Sigmoid colon (tissue), 4 donors: ENCODE measurements at regions not wholly inside any gene's neighbourhood (a gene's known extent, or its start where the extent isn't known, plus 50 kb on each side); places are given as distances from the start of the nearest gene placed in this dataset.

Experiments
- EP300 ChIP-seq, 4 donors: sonication (generic); formaldehyde crosslinking; IDR thresholded peaks; one replicate each; pipeline ENCODE4 v1.6.1; 2017; ENCODE audit warnings: antibody characterized with exemption in 4 of 4
- POLR2A ChIP-seq, 2 donors: fragments of 450-650 bp; IDR thresholded peaks; one replicate each; pipeline ENCODE4 v1.6.1; 2016; ENCODE audit warnings: antibody characterized with exemption in 2 of 2, mild to moderate bottlenecking in 2 of 2, moderate library complexity in 2 of 2
- TF ChIP-seq, protein P1 (sequence below), 4 experiments: fragments of 450-650 bp in 3 of 4; fragments of 200-600 bp in 1 of 4; IDR thresholded peaks; one replicate each; pipeline ENCODE4 v1.5.1; 2016 to 2019; ENCODE audit warnings: antibody characterized with exemption in 4 of 4, mild to moderate bottlenecking in 3 of 4, moderate library complexity in 2 of 4

DNA sequence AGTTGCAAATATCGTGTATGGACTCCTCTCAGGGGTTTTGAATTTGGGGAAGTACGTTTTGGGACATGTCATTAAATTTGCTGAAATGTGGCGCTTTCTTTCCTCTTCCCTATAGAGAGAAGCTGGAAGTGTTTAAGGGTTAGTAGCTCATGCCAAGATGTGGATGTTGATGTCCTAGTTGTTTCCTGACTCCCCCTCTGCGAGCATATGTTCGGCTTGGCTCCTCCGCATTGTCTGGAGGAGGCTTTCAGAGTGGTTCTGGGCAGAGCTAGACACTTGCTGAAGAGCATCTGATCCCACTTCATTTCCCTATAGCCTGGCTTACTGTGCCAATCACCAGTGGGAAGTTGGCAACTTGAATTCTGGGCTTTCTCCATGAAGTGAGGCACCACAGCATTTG, 347.4 kb upstream of the B3GALT2 start:
- TF ChIP-seq, protein P1, sequence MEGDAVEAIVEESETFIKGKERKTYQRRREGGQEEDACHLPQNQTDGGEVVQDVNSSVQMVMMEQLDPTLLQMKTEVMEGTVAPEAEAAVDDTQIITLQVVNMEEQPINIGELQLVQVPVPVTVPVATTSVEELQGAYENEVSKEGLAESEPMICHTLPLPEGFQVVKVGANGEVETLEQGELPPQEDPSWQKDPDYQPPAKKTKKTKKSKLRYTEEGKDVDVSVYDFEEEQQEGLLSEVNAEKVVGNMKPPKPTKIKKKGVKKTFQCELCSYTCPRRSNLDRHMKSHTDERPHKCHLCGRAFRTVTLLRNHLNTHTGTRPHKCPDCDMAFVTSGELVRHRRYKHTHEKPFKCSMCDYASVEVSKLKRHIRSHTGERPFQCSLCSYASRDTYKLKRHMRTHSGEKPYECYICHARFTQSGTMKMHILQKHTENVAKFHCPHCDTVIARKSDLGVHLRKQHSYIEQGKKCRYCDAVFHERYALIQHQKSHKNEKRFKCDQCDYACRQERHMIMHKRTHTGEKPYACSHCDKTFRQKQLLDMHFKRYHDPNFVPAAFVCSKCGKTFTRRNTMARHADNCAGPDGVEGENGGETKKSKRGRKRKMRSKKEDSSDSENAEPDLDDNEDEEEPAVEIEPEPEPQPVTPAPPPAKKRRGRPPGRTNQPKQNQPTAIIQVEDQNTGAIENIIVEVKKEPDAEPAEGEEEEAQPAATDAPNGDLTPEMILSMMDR (IDR thresholded peaks at IDR 0.05) = no peak
- TF ChIP-seq EP300 (IDR thresholded peaks at IDR 0.05) (no peak), POLR2A (IDR thresholded peaks at IDR 0.05) (no peak)
